ENCODE measurements at regions not wholly inside any gene's neighbourhood (a gene's known extent, or its start where the extent isn't known, plus 50 kb on each side); places are given as distances from the start of the nearest gene placed in this dataset.

DNA sequence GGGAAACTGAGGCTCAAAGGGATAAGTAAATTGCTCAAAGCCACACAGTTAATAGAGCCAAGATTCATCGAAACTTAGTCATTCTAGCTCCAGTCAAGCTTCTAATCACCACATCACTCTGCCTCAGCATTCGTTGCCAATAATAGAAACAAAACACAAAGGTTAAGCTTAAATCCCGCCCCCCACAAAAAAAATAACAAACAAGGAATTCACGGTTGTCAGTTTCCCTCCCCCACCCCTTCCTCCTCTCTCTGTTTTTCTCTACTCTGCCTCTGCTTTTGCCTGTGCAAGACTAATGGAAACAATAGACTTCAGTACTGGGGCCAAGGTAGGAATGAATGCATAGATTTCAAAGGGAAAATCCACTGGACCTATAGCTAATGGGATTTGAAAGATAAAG is 70.7 kb upstream of the ZNF644 start:
- no peak for ATAC-seq (ENCODE audit: insufficient number of reproducible peaks, low FRiP score, low read depth)
- no peaks in the 10 kb centered on the region for H3K36me3 ChIP-seq
- no peak for DNase-seq (ENCODE audit: low spot score)
- no peak overlapping the region for H3K27ac ChIP-seq
- no peaks in the 10 kb centered on the region for H3K9me3 ChIP-seq
- TF ChIP-seq, protein P1, sequence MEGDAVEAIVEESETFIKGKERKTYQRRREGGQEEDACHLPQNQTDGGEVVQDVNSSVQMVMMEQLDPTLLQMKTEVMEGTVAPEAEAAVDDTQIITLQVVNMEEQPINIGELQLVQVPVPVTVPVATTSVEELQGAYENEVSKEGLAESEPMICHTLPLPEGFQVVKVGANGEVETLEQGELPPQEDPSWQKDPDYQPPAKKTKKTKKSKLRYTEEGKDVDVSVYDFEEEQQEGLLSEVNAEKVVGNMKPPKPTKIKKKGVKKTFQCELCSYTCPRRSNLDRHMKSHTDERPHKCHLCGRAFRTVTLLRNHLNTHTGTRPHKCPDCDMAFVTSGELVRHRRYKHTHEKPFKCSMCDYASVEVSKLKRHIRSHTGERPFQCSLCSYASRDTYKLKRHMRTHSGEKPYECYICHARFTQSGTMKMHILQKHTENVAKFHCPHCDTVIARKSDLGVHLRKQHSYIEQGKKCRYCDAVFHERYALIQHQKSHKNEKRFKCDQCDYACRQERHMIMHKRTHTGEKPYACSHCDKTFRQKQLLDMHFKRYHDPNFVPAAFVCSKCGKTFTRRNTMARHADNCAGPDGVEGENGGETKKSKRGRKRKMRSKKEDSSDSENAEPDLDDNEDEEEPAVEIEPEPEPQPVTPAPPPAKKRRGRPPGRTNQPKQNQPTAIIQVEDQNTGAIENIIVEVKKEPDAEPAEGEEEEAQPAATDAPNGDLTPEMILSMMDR (IDR thresholded peaks at IDR 0.05): no peak
- H3K27me3 ChIP-seq (replicated peaks; ENCODE audit: insufficient read depth): no peaks in the 10 kb centered on the region
- no peak overlapping the region for H3K4me3 ChIP-seq
- no peaks in the 10 kb centered on the region for H3K4me1 ChIP-seq (ENCODE audit: control insufficient read depth in 1 of 2, low read depth in 2 of 2)

DNA sequence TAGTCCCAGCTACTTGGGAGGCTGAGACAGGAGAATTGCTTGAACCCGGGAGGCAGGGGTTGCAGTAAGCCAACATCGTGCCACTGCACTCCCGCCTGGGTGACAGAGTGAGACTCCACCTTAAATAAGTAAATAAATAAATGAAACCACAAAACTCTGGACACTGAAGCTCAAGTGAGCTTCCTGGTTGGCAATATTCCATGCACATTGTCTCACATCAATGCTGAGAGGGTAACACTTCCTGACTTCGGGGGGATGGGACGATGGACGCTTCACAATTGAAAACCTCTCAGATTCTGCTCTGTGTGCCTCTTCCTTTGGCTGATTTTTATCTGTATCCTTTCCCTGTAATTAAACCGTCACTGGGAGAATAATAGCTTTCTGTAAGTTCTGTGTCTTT is 70.0 kb upstream of the ZNF644 start:
- DNase-seq (ENCODE audit: low spot score) (no peak), ATAC-seq (ENCODE audit: insufficient number of reproducible peaks, low FRiP score, low read depth) (no peak)
- H3K27ac ChIP-seq: no peak overlapping the region
- TF ChIP-seq, protein P1 (IDR thresholded peaks at IDR 0.05): no peak
- H3K9me3 ChIP-seq: no peaks in the 10 kb centered on the region
- H3K27me3 ChIP-seq (replicated peaks; ENCODE audit: insufficient read depth): no peaks in the 10 kb centered on the region
- no peak overlapping the region for H3K4me3 ChIP-seq
- no peaks in the 10 kb centered on the region for H3K36me3 ChIP-seq
- no peaks in the 10 kb centered on the region for H3K4me1 ChIP-seq (ENCODE audit: control insufficient read depth in 1 of 2, low read depth in 2 of 2)

DNA sequence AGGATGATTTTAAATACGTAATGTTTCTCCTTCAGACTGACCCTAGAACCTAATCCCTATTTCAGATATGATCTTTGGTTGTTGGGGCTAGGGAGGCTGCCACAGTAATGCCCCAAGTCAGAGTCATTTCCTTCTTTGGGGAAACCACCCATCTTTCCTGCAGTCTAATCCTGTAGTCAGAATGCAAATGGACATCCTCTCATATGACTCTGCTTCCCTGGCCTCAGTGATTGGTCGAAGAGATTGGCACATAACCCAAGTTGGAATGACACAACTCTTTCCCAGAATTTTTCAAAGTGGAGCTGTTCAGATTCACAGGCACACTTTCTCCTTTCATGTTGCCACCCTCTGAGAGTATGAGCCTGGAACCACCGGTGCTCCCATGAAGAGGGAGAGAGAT is 58.8 kb upstream of the ZNF644 start:
- Histone ChIP-seq H3K27ac (no peak overlapping the region), H3K27me3 (replicated peaks; ENCODE audit: insufficient read depth) (no peaks in the 10 kb centered on the region), H3K4me1 (ENCODE audit: control insufficient read depth in 1 of 2, low read depth in 2 of 2) (no peaks in the 10 kb centered on the region), H3K36me3 (no peaks in the 10 kb centered on the region), H3K9me3 (no peaks in the 10 kb centered on the region), H3K4me3 (no peak overlapping the region)
- ATAC-seq (ENCODE audit: insufficient number of reproducible peaks, low FRiP score, low read depth) (no peak), DNase-seq (ENCODE audit: low spot score) (no peak)
- TF ChIP-seq, protein P1 (IDR thresholded peaks at IDR 0.05): no peak

DNA sequence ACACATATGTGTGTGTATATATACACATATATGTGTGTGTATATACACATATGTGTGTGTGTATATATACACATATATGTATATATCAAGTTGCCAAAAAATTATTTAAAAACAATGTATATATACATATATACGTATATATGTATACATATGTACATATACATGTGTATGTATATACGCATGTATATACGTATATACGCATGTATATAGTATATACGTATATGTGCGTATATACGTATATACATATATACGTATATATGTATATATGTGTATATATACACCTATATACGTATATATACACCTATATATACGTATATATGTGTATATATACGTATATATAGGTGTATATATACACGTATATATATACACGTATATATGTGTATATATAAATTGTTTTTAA is 57.0 kb upstream of the ZNF644 start:
- DNase-seq (ENCODE audit: low spot score) (no peak), ATAC-seq (ENCODE audit: insufficient number of reproducible peaks, low FRiP score, low read depth) (no peak)
- H3K27me3 ChIP-seq (replicated peaks; ENCODE audit: insufficient read depth): no peaks in the 10 kb centered on the region
- H3K9me3 ChIP-seq: no peaks in the 10 kb centered on the region
- TF ChIP-seq, protein P1 (IDR thresholded peaks at IDR 0.05): no peak
- no peak overlapping the region for H3K27ac ChIP-seq
- H3K4me3 ChIP-seq: no peak overlapping the region
- H3K4me1 ChIP-seq (ENCODE audit: control insufficient read depth in 1 of 2, low read depth in 2 of 2): no peaks in the 10 kb centered on the region
- no peaks in the 10 kb centered on the region for H3K36me3 ChIP-seq

DNA sequence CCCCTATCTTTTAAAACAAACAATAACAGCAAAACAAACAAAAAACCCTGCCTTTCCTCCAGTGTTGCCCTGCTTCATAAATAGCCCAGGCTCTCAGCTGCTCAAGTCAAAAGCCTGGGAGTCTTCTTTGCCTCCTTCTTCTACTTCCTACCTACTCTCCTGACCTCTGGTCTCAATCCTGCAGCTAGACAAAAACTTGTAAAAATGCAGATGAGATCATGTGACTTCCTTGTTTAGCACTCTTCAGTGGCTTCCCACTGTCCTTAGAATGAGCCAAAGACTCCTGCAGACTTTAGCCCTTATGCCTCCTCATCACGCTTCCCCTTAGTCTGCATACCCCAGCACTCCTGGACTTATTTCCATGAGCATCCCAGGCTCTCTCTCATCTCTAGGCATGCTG is 55.0 kb upstream of the ZNF644 start:
- Histone ChIP-seq H3K27me3 (replicated peaks; ENCODE audit: insufficient read depth) (no peaks in the 10 kb centered on the region), H3K9me3 (no peaks in the 10 kb centered on the region), H3K4me1 (ENCODE audit: control insufficient read depth in 1 of 2, low read depth in 2 of 2) (no peaks in the 10 kb centered on the region), H3K36me3 (no peaks in the 10 kb centered on the region), H3K4me3 (no peak overlapping the region), H3K27ac (no peak overlapping the region)
- ATAC-seq (ENCODE audit: insufficient number of reproducible peaks, low FRiP score, low read depth): no peak
- TF ChIP-seq, protein P1 (IDR thresholded peaks at IDR 0.05): no peak
- DNase-seq (ENCODE audit: low spot score): no peak

Data from thoracic aorta (tissue), 2 donors.